ENCODE measurements at regions not wholly inside any gene's neighbourhood (a gene's known extent, or its start where the extent isn't known, plus 50 kb on each side); places are given as distances from the start of the nearest gene placed in this dataset.

DNA sequence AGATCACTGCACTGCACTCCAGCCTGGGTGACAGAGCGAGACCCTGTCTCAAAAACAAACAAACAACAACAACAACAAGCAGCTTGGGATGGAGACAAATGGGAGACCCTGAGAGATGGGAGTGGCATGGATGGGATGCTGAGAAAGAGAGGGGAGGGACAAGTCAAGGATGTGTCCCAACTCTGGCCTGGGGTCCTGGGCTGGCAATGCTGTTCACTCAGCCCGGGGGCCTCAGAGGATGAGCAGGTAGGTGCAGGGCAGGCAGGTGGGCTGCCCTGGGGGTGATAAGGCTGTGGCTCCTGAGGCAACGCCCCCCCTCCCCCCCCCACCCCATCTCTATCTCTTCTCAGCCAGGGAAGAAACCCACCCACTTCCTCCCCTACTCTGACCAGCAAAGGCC lies 123.0 kb downstream of the LHX2 start:
- Histone ChIP-seq H2AK5ac (ENCODE audit: low read length) (no peak overlapping the region), H3K4ac (ENCODE audit: low read depth, low read length) (no peak overlapping the region), H3K27ac (ENCODE audit: low read depth, low read length) (no peak overlapping the region), H3K79me2 (ENCODE audit: control insufficient read depth, insufficient read depth, low read length) (no peaks in the 10 kb centered on the region), H2BK15ac (replicated peaks; ENCODE audit: low read depth) (no peak overlapping the region), H3K4me2 (ENCODE audit: low read length) (no peak overlapping the region), H3K23ac (ENCODE audit: low read length) (no peak overlapping the region), H3K18ac (ENCODE audit: low read length) (no peak overlapping the region), H3K4me3 (ENCODE audit: low read length) (no peak overlapping the region), H3K79me1 (ENCODE audit: low read length) (no peaks in the 10 kb centered on the region), H3K36me3 (ENCODE audit: control insufficient read depth, insufficient read depth, low read length) (no peaks in the 10 kb centered on the region), H4K5ac (ENCODE audit: low read length) (no peak overlapping the region), H3K27me3 (ENCODE audit: insufficient read depth, low read length, poor library complexity) (no peaks in the 10 kb centered on the region), H2BK120ac (ENCODE audit: low read depth, low read length) (no peak overlapping the region), H4K8ac (ENCODE audit: low read depth, low read length) (no peak overlapping the region), H3K9ac (ENCODE audit: low read length) (no peak overlapping the region), H3K56ac (ENCODE audit: low read length) (no peak overlapping the region), H2BK5ac (ENCODE audit: low read length) (no peak overlapping the region), H3K4me1 (ENCODE audit: control insufficient read depth, low read depth, low read length) (no peaks in the 10 kb centered on the region)
- WGBS (ENCODE audit: extremely low coverage, insufficient coverage, low lambda C conversion rate), result no CpG with 5 or more reads among the region's 3 CpGs
- DNase-seq, result no peak

DNA sequence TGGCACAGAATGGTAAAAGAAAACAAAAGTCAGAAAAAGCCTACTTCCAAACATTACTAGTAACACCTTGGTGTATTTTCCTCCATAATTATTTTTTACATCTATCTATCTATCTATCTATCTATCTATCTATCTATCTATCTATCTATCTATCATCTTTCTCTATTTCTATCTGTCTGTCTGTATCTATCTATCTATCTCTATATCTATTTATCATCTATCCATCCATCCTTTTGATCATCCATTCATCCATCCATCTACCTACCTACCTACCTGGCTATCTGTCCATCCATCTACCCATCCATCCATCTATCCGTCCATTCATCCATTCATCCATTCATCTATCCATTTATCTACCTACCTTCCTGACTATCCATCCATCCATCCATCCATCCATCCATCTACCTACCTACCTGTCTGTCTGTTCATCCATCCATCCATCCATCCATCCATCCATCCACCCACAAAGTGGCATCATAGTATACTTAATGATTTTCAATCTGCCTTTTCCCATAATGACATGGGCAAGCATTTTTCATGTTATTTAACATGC lies 121.9 kb upstream of the NEK6 start:
- no peak overlapping the region for H2BK15ac ChIP-seq (replicated peaks; ENCODE audit: low read depth)
- H2AK5ac ChIP-seq (ENCODE audit: low read length), result no peak overlapping the region
- no peak overlapping the region for H4K5ac ChIP-seq (ENCODE audit: low read length)
- H3K56ac ChIP-seq (ENCODE audit: low read length), result no peak overlapping the region
- no peak overlapping the region for H3K18ac ChIP-seq (ENCODE audit: low read length)
- H3K27ac ChIP-seq (ENCODE audit: low read depth, low read length), result no peak overlapping the region
- no peak overlapping the region for H3K23ac ChIP-seq (ENCODE audit: low read length)
- DNase-seq, result no peak
- H3K9ac ChIP-seq (ENCODE audit: low read length), result no peak overlapping the region
- no peak overlapping the region for H3K4me2 ChIP-seq (ENCODE audit: low read length)
- H3K4ac ChIP-seq (ENCODE audit: low read depth, low read length), result no peak overlapping the region
- H3K79me1 ChIP-seq (ENCODE audit: low read length), result no peaks in the 10 kb centered on the region
- WGBS (ENCODE audit: extremely low coverage, insufficient coverage, low lambda C conversion rate), result no CpG with 5 or more reads among the region's 1 CpG
- H4K8ac ChIP-seq (ENCODE audit: low read depth, low read length), result no peak overlapping the region
- no peak overlapping the region for H3K4me3 ChIP-seq (ENCODE audit: low read length)
- no peak overlapping the region for H2BK120ac ChIP-seq (ENCODE audit: low read depth, low read length)
- H3K36me3 ChIP-seq (ENCODE audit: control insufficient read depth, insufficient read depth, low read length), result no peaks in the 10 kb centered on the region
- H3K27me3 ChIP-seq (ENCODE audit: insufficient read depth, low read length, poor library complexity), result no peaks in the 10 kb centered on the region
- no peaks in the 10 kb centered on the region for H3K4me1 ChIP-seq (ENCODE audit: control insufficient read depth, low read depth, low read length)
- H3K79me2 ChIP-seq (ENCODE audit: control insufficient read depth, insufficient read depth, low read length), result no peaks in the 10 kb centered on the region
- H2BK5ac ChIP-seq (ENCODE audit: low read length), result no peak overlapping the region

DNA sequence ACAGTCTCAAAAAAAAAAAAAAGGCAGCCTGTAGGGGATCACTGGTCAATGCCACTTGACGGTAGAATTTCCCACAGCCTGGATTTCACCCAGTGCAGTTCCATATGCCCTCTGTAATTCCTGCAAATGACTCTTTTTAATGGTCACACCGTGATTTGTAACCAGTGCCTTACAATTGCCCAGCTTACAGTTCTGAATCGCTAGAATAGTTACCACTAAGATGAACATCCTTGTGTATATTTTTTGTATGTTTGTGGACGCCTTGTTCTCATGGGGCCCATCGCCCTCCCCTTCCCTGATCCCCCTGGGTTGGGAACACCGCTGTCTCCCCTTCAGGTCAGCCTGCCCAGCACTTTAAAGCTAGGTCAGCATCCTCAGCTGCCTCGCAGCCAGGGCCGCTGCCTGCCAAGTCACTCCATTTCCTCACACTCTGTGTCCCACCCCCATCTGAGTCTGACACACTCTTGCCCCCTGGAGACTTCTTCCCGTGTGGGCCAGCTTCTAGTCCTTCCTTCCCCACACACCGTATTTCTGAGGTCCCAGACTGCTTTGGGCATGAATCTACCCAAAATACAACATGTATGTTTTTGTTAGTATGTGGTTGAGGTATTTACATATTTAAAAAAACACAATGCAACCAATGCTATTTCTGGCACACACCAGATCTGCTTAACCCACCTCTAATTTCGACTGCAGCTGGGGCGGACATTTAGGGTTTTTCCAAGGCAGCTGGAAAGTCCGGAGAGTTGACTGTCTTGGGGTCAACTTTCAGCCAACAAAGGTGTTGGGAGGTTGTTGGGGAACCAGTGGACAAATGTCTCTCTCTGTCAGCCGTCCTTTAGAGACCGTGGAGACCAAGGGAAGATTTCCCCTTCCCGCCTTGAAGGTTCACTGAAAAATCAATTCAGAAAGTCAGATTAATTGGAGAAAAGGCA lies 120.5 kb upstream of the NEK6 start:
- Histone ChIP-seq H2AK5ac (ENCODE audit: low read length) (no peak overlapping the region), H3K18ac (ENCODE audit: low read length) (no peak overlapping the region), H2BK5ac (ENCODE audit: low read length) (no peak overlapping the region), H2BK120ac (ENCODE audit: low read depth, low read length) (no peak overlapping the region), H3K4me3 (ENCODE audit: low read length) (no peak overlapping the region), H4K5ac (ENCODE audit: low read length) (no peak overlapping the region), H3K4ac (ENCODE audit: low read depth, low read length) (no peak overlapping the region), H3K27ac (ENCODE audit: low read depth, low read length) (no peak overlapping the region), H3K56ac (ENCODE audit: low read length) (peak overlapping the region; percentile 49), H4K8ac (ENCODE audit: low read depth, low read length) (no peak overlapping the region), H3K79me1 (ENCODE audit: low read length) (no peaks in the 10 kb centered on the region), H3K23ac (ENCODE audit: low read length) (no peak overlapping the region), H3K36me3 (ENCODE audit: control insufficient read depth, insufficient read depth, low read length) (no peaks in the 10 kb centered on the region), H3K4me1 (ENCODE audit: control insufficient read depth, low read depth, low read length) (no peaks in the 10 kb centered on the region), H3K79me2 (ENCODE audit: control insufficient read depth, insufficient read depth, low read length) (no peaks in the 10 kb centered on the region), H2BK15ac (replicated peaks; ENCODE audit: low read depth) (no peak overlapping the region), H3K9ac (ENCODE audit: low read length) (no peak overlapping the region), H3K4me2 (ENCODE audit: low read length) (no peak overlapping the region), H3K27me3 (ENCODE audit: insufficient read depth, low read length, poor library complexity) (no peaks in the 10 kb centered on the region)
- no CpG with 5 or more reads among the region's 16 CpGs for WGBS (ENCODE audit: extremely low coverage, insufficient coverage, low lambda C conversion rate)
- DNase-seq, result no peak

GRCh38 chr9:124137944-124138335 lies 119.8 kb upstream of the NEK6 start:
- H2AK5ac ChIP-seq (ENCODE audit: low read length), result no peak overlapping the region
- no peak overlapping the region for H3K4me2 ChIP-seq (ENCODE audit: low read length)
- H3K36me3 ChIP-seq (ENCODE audit: control insufficient read depth, insufficient read depth, low read length), result no peaks in the 10 kb centered on the region
- no peaks in the 10 kb centered on the region for H3K27me3 ChIP-seq (ENCODE audit: insufficient read depth, low read length, poor library complexity)
- no peak overlapping the region for H3K4ac ChIP-seq (ENCODE audit: low read depth, low read length)
- no peak overlapping the region for H3K9ac ChIP-seq (ENCODE audit: low read length)
- H2BK5ac ChIP-seq (ENCODE audit: low read length), result no peak overlapping the region
- no peak overlapping the region for H3K23ac ChIP-seq (ENCODE audit: low read length)
- no peak overlapping the region for H2BK120ac ChIP-seq (ENCODE audit: low read depth, low read length)
- no peak overlapping the region for H3K27ac ChIP-seq (ENCODE audit: low read depth, low read length)
- H3K56ac ChIP-seq (ENCODE audit: low read length), result no peak overlapping the region
- H2BK15ac ChIP-seq (replicated peaks; ENCODE audit: low read depth), result no peak overlapping the region
- WGBS (ENCODE audit: extremely low coverage, insufficient coverage, low lambda C conversion rate), result no CpG with 5 or more reads among the region's 3 CpGs
- H3K18ac ChIP-seq (ENCODE audit: low read length), result no peak overlapping the region
- no peak overlapping the region for H4K5ac ChIP-seq (ENCODE audit: low read length)
- no peaks in the 10 kb centered on the region for H3K79me2 ChIP-seq (ENCODE audit: control insufficient read depth, insufficient read depth, low read length)
- no peaks in the 10 kb centered on the region for H3K4me1 ChIP-seq (ENCODE audit: control insufficient read depth, low read depth, low read length)
- no peak for DNase-seq
- H3K4me3 ChIP-seq (ENCODE audit: low read length), result no peak overlapping the region
- H4K8ac ChIP-seq (ENCODE audit: low read depth, low read length), result no peak overlapping the region
- no peaks in the 10 kb centered on the region for H3K79me1 ChIP-seq (ENCODE audit: low read length)

DNA sequence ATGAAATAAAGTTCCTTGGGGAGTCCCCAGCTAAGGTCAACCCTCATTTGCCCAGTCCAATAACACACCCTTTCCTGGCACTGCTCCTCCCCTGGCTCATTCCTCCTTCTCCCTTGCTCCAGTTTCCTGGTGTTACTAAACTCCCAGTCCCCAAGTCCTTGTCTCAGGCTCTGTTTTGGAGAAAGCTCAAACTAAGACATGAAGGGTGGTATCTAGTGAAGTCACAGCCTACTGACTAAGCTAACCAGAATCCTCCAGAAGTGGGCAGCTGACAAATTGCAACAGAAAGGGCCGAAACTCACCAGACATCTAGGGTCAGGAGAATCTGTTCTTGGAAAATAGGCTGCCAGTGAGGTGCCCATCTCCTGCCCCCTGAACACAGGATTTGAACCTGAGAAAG lies 118.7 kb upstream of the NEK6 start:
- Histone ChIP-seq H3K4ac (ENCODE audit: low read depth, low read length) (no peak overlapping the region), H3K4me3 (ENCODE audit: low read length) (no peak overlapping the region), H3K79me1 (ENCODE audit: low read length) (no peaks in the 10 kb centered on the region), H3K4me1 (ENCODE audit: control insufficient read depth, low read depth, low read length) (no peaks in the 10 kb centered on the region), H3K9ac (ENCODE audit: low read length) (no peak overlapping the region), H3K27me3 (ENCODE audit: insufficient read depth, low read length, poor library complexity) (no peaks in the 10 kb centered on the region), H2AK5ac (ENCODE audit: low read length) (no peak overlapping the region), H3K79me2 (ENCODE audit: control insufficient read depth, insufficient read depth, low read length) (no peaks in the 10 kb centered on the region), H2BK5ac (ENCODE audit: low read length) (no peak overlapping the region), H3K36me3 (ENCODE audit: control insufficient read depth, insufficient read depth, low read length) (no peaks in the 10 kb centered on the region), H3K23ac (ENCODE audit: low read length) (no peak overlapping the region), H3K27ac (ENCODE audit: low read depth, low read length) (no peak overlapping the region), H3K4me2 (ENCODE audit: low read length) (no peak overlapping the region), H3K56ac (ENCODE audit: low read length) (no peak overlapping the region), H4K5ac (ENCODE audit: low read length) (no peak overlapping the region), H2BK15ac (replicated peaks; ENCODE audit: low read depth) (no peak overlapping the region), H4K8ac (ENCODE audit: low read depth, low read length) (no peak overlapping the region), H2BK120ac (ENCODE audit: low read depth, low read length) (no peak overlapping the region), H3K18ac (ENCODE audit: low read length) (no peak overlapping the region)
- no CpG with 5 or more reads among the region's 1 CpG for WGBS (ENCODE audit: extremely low coverage, insufficient coverage, low lambda C conversion rate)
- no peak for DNase-seq
